ES-I3 (cell line): ENCODE measurements at regions not wholly inside any gene's neighbourhood (a gene's known extent, or its start where the extent isn't known, plus 50 kb on each side); places are given as distances from the start of the nearest gene placed in this dataset.

Experiments
- H3K36me3 ChIP-seq: 2 replicates; pipeline ENCODE4 v1.6.1; 2013; ENCODE audit warnings: mild to moderate bottlenecking, low read length, control low read depth, moderate library complexity; ENCODE audit not compliant: insufficient read depth
- H3K4me1 ChIP-seq: 2 replicates; pipeline ENCODE4 v1.6.1; 2013; ENCODE audit warnings: mild to moderate bottlenecking, control low read depth, low read length; ENCODE audit not compliant: insufficient read depth
- H3K9ac ChIP-seq: 2 replicates; pipeline ENCODE4 v1.6.1; 2013; ENCODE audit warnings: low read depth, mild to moderate bottlenecking, low read length, moderate library complexity
- H3K9me3 ChIP-seq: 2 replicates; pipeline ENCODE4 v1.6.1; 2013; ENCODE audit warnings: mild to moderate bottlenecking, low read length, moderate library complexity; ENCODE audit not compliant: control insufficient read depth, insufficient read depth

GRCh38 chr18:4854671-4855070, 342.4 kb downstream of the AKAIN1 start:
- Histone ChIP-seq H3K9me3 (no peaks in the 10 kb centered on the region), H3K36me3 (no peaks in the 10 kb centered on the region), H3K9ac (no peak overlapping the region), H3K4me1 (peaks cover 17% of the 10 kb centered on the region)

- H3K4me1 ChIP-seq: peaks cover 17% of the 10 kb centered on the region
- no peak overlapping the region for H3K9ac ChIP-seq
- no peaks in the 10 kb centered on the region for H3K9me3 ChIP-seq
- H3K36me3 ChIP-seq: no peaks in the 10 kb centered on the region
These were observed 345.6 kb downstream of the AKAIN1 start for GRCh38 chr18:4851301-4851976.

GRCh38 chr18:4847056-4847455, 350.0 kb downstream of the AKAIN1 start:
- no peaks in the 10 kb centered on the region for H3K36me3 ChIP-seq
- no peaks in the 10 kb centered on the region for H3K9me3 ChIP-seq
- no peaks in the 10 kb centered on the region for H3K4me1 ChIP-seq

GRCh38 chr18:4844320-4844719, 352.7 kb downstream of the AKAIN1 start:
- Histone ChIP-seq H3K36me3 (no peaks in the 10 kb centered on the region), H3K9ac (no peak overlapping the region), H3K4me1 (peaks cover 5% of the 10 kb centered on the region; the same call in 1 of the 2 replicates), H3K9me3 (no peaks in the 10 kb centered on the region)

More at GRCh38 chr18:4847056-4847455, 350.0 kb downstream of the AKAIN1 start:
- H3K9ac ChIP-seq: no peak overlapping the region

DNA sequence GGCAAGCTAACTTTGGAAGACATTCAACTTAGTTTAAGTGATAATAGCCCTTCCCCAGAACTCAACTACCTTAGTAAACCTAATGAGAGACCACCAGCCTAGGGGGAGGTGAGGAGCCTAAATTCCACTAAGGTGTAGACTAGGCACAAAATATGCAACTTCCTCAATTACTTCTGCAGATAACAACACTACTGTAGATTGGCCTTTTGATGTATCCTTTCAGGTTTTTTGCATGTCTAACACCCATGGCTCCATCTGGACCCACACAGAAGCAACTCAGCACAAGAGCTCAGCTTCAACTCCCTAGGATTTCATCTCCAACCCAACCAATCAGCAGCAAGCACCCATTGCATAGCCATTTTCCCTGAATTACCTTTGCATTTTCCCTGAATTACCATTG, 353.3 kb downstream of the AKAIN1 start:
- no peak overlapping the region for H3K9ac ChIP-seq
- H3K36me3 ChIP-seq: no peaks in the 10 kb centered on the region
- no peaks in the 10 kb centered on the region for H3K9me3 ChIP-seq
- H3K4me1 ChIP-seq: peaks cover 9% of the 10 kb centered on the region; the same call in 1 of the 2 replicates

- peaks cover 9% of the 10 kb centered on the region; the same call in 1 of the 2 replicates for H3K4me1 ChIP-seq
- no peaks in the 10 kb centered on the region for H3K36me3 ChIP-seq
- H3K9ac ChIP-seq: no peak overlapping the region
- no peaks in the 10 kb centered on the region for H3K9me3 ChIP-seq
These were observed 354.3 kb downstream of the AKAIN1 start for GRCh38 chr18:4842751-4843150.

- Histone ChIP-seq H3K36me3 (no peaks in the 10 kb centered on the region), H3K9me3 (no peaks in the 10 kb centered on the region), H3K9ac (no peak overlapping the region), H3K4me1 (peaks cover 9% of the 10 kb centered on the region; the same call in 1 of the 2 replicates)
These were observed 354.8 kb downstream of the AKAIN1 start for GRCh38 chr18:4842287-4842686.

DNA sequence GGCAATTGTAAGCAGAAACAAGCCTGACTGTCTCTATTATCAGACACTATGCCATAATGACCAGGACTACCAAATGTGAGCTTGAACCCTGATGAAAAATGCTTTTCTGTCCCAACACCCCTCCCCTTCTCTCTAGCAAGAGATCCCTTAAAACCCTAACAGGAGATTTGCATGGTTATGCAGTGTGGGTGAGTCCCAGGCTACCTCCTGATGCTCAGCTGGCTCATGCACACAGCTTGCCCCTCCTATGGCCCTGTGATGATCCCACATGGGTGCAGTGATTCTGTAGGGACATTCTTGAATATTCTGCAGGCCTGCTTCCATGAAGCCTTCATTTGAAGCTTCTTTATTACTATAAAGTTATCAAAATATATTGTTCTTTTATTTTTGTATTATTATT, 357.4 kb downstream of the AKAIN1 start:
- peaks cover 9% of the 10 kb centered on the region; the same call in 1 of the 2 replicates for H3K4me1 ChIP-seq
- H3K9me3 ChIP-seq: no peaks in the 10 kb centered on the region
- no peak overlapping the region for H3K9ac ChIP-seq

DNA sequence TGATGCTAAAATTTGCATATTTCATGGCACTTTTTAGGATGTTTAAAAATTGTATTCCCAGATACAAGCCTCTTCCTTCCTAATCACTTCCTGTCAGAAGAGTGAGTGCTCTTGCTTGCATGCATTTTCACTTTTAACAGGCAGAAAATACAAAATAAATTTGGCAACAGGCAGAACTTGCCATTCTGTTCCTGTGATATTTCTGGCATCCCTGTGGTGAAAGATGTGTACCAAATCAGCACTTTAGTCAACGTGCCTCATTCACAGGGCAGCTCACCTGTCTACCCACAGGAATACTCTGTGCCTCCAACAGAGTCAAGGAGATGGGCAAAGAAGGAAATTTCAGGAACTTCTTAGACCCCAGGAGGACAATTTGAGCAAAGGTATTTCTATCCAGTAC, 360.9 kb downstream of the AKAIN1 start:
- no peaks in the 10 kb centered on the region for H3K36me3 ChIP-seq
- H3K4me1 ChIP-seq: peaks cover 18% of the 10 kb centered on the region; the same call in 1 of the 2 replicates
- no peaks in the 10 kb centered on the region for H3K9me3 ChIP-seq
- H3K9ac ChIP-seq: no peak overlapping the region

More for the DNA sequence above, 357.4 kb downstream of the AKAIN1 start:
- H3K36me3 ChIP-seq: no peaks in the 10 kb centered on the region

DNA sequence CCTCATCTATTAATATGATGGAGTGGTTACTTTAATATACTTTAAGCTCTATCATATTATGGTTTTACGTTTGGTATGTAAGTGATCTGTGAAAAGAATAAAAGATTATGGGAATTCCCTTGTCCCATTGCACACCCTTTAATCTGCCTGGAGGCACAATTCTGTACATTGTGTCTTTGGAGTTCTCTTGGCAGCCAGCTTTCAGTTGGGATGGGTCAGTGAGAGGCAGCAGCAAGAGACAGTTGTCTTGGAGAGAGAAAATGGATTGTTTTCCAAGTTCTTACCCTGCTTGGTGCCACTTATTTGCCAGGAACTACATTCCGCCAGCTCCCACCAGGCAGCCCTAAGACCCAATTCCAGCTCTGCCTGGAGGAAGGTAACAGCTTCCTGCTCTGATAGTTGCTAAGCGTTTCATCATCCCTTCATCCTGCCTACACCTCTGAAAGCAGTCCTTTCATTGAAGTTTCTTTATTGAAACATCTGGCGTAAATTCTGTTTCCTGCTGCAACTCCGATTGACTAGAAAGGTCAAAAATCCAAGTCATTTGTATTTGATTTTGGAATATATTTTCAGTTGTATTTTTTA, 365.2 kb downstream of the AKAIN1 start:
- Histone ChIP-seq H3K9me3 (no peaks in the 10 kb centered on the region), H3K36me3 (no peaks in the 10 kb centered on the region), H3K4me1 (peaks cover 12% of the 10 kb centered on the region; the same call in 1 of the 2 replicates), H3K9ac (no peak overlapping the region; the same call in 1 of the 2 replicates)

- no peak overlapping the region for H3K9ac ChIP-seq
- no peaks in the 10 kb centered on the region for H3K9me3 ChIP-seq
- no peaks in the 10 kb centered on the region for H3K36me3 ChIP-seq
- peaks cover 13% of the 10 kb centered on the region; the same call in 1 of the 2 replicates for H3K4me1 ChIP-seq
These were observed 365.9 kb downstream of the AKAIN1 start for GRCh38 chr18:4831127-4831526.

DNA sequence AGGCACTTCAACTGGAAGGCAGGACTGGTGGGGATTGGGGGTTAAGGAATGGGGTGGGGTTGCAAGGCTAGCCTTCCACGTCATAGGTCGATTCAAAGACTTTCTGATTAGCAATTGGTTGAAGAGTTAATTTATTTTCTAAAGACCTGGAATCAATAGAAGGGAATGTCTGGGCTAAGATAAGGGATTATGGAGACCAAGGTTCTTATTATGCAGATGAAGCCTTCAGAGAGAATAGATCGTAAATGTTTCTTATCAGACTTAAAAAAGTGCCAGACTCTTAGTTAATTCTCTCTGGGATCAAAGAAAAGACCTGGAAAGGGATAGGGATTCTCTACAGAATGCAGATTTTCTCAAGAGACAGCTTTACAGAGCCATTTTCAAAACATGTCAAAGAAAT, 368.0 kb upstream of the DLGAP1 start:
- Histone ChIP-seq H3K4me1 (peaks cover 4% of the 10 kb centered on the region; the same call in 1 of the 2 replicates), H3K9me3 (no peaks in the 10 kb centered on the region), H3K36me3 (no peaks in the 10 kb centered on the region), H3K9ac (no peak overlapping the region)

DNA sequence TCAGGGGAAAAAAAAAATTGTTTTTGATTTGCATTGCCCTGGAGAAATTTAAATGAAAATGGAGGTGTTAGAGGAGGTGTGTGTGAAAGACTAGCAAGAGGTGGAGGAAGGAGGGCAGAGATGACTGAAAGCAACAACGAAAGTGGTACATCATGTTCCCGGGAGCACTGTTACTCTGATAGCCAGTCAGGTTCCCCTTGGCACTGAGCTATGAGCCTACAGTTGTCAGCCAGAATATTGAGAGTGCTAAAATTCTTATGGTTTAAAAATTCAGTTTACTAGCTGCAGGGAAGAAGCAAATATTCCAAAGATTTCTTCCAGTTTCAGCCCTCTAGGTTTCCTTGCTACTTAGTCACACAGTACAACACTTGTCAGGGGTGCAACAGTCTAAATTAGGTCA, 366.7 kb upstream of the DLGAP1 start:
- H3K36me3 ChIP-seq: no peaks in the 10 kb centered on the region
- peaks cover under 1% of the 10 kb centered on the region; the same call in 1 of the 2 replicates for H3K4me1 ChIP-seq
- no peak overlapping the region for H3K9ac ChIP-seq
- H3K9me3 ChIP-seq: no peaks in the 10 kb centered on the region

DNA sequence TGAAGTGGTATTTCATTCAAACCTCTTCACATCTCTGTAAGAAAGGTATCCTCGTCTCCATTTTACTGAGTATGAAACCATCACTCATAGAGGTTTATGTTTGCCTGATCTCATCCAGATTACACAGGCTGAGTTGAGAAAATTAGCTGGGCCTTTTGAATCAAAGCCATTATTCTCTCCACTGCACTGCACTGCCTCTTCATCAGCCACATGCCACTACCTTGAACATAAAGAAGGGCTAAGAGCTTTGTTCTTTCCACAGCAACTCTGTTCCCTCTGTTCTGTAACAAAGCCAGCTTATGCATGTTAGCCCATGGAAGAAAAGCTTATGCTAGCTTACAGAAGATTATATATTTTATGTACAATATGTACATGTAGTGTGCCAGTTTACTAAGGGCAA, 362.6 kb upstream of the DLGAP1 start:
- no peak overlapping the region for H3K9ac ChIP-seq
- no peaks in the 10 kb centered on the region for H3K9me3 ChIP-seq
- H3K4me1 ChIP-seq: no peaks in the 10 kb centered on the region
- no peaks in the 10 kb centered on the region for H3K36me3 ChIP-seq

DNA sequence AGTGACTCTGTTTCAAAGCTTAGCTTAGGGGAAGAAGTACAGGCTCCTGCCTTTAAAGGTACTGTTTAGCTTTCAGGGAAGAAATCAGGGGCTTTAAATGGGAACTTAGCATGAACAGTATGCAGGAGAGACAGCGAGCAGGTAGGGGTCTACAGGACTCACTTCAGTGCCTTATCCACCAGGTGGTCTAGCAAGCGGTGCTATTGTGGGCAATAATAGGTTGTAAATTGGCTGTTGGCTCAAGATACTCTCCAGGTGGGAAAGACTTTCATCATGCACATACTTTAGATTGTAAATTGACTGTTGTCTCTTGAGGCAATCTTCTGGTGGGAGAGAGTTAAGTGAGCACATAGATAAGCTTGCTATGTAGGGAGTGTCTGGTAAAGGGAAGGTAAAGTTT, 358.6 kb upstream of the DLGAP1 start:
- Histone ChIP-seq H3K9ac (no peak overlapping the region), H3K36me3 (no peaks in the 10 kb centered on the region), H3K4me1 (no peaks in the 10 kb centered on the region; the same call in 1 of the 2 replicates), H3K9me3 (no peaks in the 10 kb centered on the region)
